GM12878 (cell line): ENCODE measurements at regions not wholly inside any gene's neighbourhood (a gene's known extent, or its start where the extent isn't known, plus 50 kb on each side); places are given as distances from the start of the nearest gene placed in this dataset.

Source experiments
- ATAC-seq: fragments of 200-7000 bp; cut with Tn5 transposase; 3 replicates; pipeline ENCODE4 v1.9.1; 2020; ENCODE audit warnings: mild to moderate bottlenecking, moderate library complexity
- BruUV-seq: library from RNA; stranded (reverse); fragments of 400-500 nt; replicated peaks from 2 replicates; lab custom pipeline; 2021; lab: Mats Ljungman, UMichigan
- CTCF ChIA-PET: fragments of 300-600 bp; sonication (Branson Sonifier 250); formaldehyde crosslinking; extraction: SDS; loops from one replicate; lab custom pipeline; 2021; ENCODE audit warnings: inconsistent platforms; lab: Yijun Ruan, JAX
- POLR2A ChIA-PET: fragments of 350-600 bp; formaldehyde crosslinking; extraction: SDS; loops from one replicate; lab custom pipeline; 2021; ENCODE audit warnings: inconsistent platforms; lab: Charles Lee
- RAD21 ChIA-PET: fragments of 300-600 bp; sonication (Branson Sonifier 250); formaldehyde crosslinking; loops from one replicate; lab custom pipeline; 2023; ENCODE audit warnings: antibody characterized with exemption; ENCODE audit not compliant: unreplicated experiment; lab: Charles Lee
- SMC1A ChIA-PET: fragments of 300-600 bp; sonication (Branson Sonifier 250); formaldehyde crosslinking; loops from one replicate; lab custom pipeline; 2023; ENCODE audit not compliant: unreplicated experiment, uncharacterized antibody; lab: Charles Lee
- DNase-seq: peaks from one replicate; pipeline ENCODE4 v3.0.0-alpha.2; 2011; ENCODE audit warnings: low read depth, low spot score
- FAIRE-seq: peaks from 3 replicates; lab custom pipeline; 2011; peaks lifted over from hg19 to GRCh38; lab: Jason Lieb, UNC
- H2AFZ ChIP-seq: 2 replicates; pipeline ENCODE4 v1.6.0; 2011; ENCODE audit warnings: low read depth, low read length, control low read depth; ENCODE audit not compliant: control insufficient read depth
- H3K27ac ChIP-seq: 2 replicates; pipeline ENCODE4 v1.5.1; 2011; ENCODE audit warnings: control low read depth; ENCODE audit not compliant: control insufficient read depth, insufficient read depth
- H3K27me3 ChIP-seq, 2 experiments: replicated peaks in 1 of 2; 2 replicates each; pipeline versions ENCODE4 v1.6.0 to v1.6.1; 2011; ENCODE audit warnings: low read length in 1 of 2; ENCODE audit not compliant: control insufficient read depth in 2 of 2, insufficient read depth in 2 of 2
- H3K36me3 ChIP-seq, 2 experiments: 2 replicates each; pipeline ENCODE4 v1.5.1; 2011; ENCODE audit warnings: low read length in 1 of 2; ENCODE audit not compliant: control insufficient read depth in 2 of 2, insufficient read depth in 2 of 2
- H3K4me1 ChIP-seq: 2 replicates; pipeline ENCODE4 v1.6.1; 2011; ENCODE audit warnings: mild to moderate bottlenecking, low read length, moderate library complexity, mixed read lengths; ENCODE audit not compliant: control insufficient read depth, insufficient read depth
- H3K4me2 ChIP-seq: 2 replicates; pipeline ENCODE4 v1.6.0; 2011; ENCODE audit warnings: control low read depth; ENCODE audit not compliant: control insufficient read depth, insufficient read depth
- H3K4me3 ChIP-seq: fragments of 200-600 bp; sonication (generic); 2 replicates; pipeline ENCODE4 v1.5.1; 2016
- H3K79me2 ChIP-seq: 2 replicates; pipeline ENCODE4 v1.6.0; 2011; ENCODE audit warnings: low read length; ENCODE audit not compliant: control insufficient read depth, insufficient read depth
- H3K9ac ChIP-seq: 2 replicates; pipeline ENCODE4 v1.8.0; 2011; ENCODE audit warnings: low read length, control low read depth, mixed read lengths; ENCODE audit not compliant: control insufficient read depth, insufficient read depth
- H3K9me3 ChIP-seq: replicated peaks from 3 replicates; pipeline ENCODE4 v1.5.1; 2011; ENCODE audit warnings: mild to moderate bottlenecking, low read length; ENCODE audit not compliant: control insufficient read depth, insufficient read depth
- H4K20me1 ChIP-seq: 2 replicates; pipeline ENCODE4 v1.6.0; 2011; ENCODE audit not compliant: control insufficient read depth, insufficient read depth
- BHLHE40 ChIP-seq, 2 experiments: fragments of 450-650 bp in 1 of 2; IDR thresholded peaks; 2 replicates each; pipeline ENCODE4 v1.6.1; 2011 to 2017; ENCODE audit warnings: low read depth in 2 of 2, borderline replicate concordance in 1 of 2, improper control_type of control experiment in 1 of 2, low read length in 1 of 2, mild to moderate bottlenecking in 1 of 2
- CBX5 ChIP-seq: sonication (generic); IDR thresholded peaks from 2 replicates; pipeline ENCODE4 v1.6.1; 2016; ENCODE audit warnings: low read depth, moderate library complexity, mild to moderate bottlenecking, inconsistent platforms
- EED ChIP-seq: sonication (generic); IDR thresholded peaks from 2 replicates; pipeline ENCODE4 v1.6.1; 2016; ENCODE audit warnings: antibody characterized with exemption, low read depth
- EP300 ChIP-seq, 2 experiments: fragments of 150-350 bp in 1 of 2; IDR thresholded peaks; 2 replicates each; pipeline ENCODE4 v1.6.1; 2011 to 2012; ENCODE audit warnings: low read depth in 2 of 2, low read length in 2 of 2, borderline replicate concordance in 1 of 2, improper control_type of control experiment in 1 of 2, inconsistent platforms in 1 of 2; ENCODE audit not compliant: control insufficient read depth in 1 of 2
- FOXM1 ChIP-seq: IDR thresholded peaks from 2 replicates; pipeline ENCODE4 v1.6.1; 2012; ENCODE audit warnings: low read depth, mild to moderate bottlenecking, inconsistent platforms, low read length, moderate library complexity
- NKRF ChIP-seq: fragments of 450-650 bp; conservative IDR thresholded peaks from 2 replicates; pipeline ENCODE4 v1.6.1; 2017; ENCODE audit warnings: mild to moderate bottlenecking, moderate library complexity
- SPI1 ChIP-seq: IDR thresholded peaks from 2 replicates; pipeline ENCODE4 v1.6.1; 2011; ENCODE audit warnings: low read depth, mild to moderate bottlenecking, low read length, moderate library complexity, borderline replicate concordance; ENCODE audit not compliant: insufficient read depth
- WGBS: methylation state at CpG from one replicate; pipeline ENCODE4 v1.1.6; 2016; ENCODE audit warnings: low lambda C conversion rate; ENCODE audit not compliant: insufficient replicate concordance, insufficient coverage; ENCODE audit errors: missing lambda C conversion rate; 5-methylcytosine and 5-hydroxymethylcytosine counted together
- in situ Hi-C: fragments of 300-500 bp; cut with MboI; formaldehyde crosslinking; loops from 9 replicates; pipeline ENCODE4 v1.14.3; 2018; ENCODE audit warnings: mixed read lengths
- intact Hi-C: fragments of 100-400 bp; cut with micrococcal nuclease; formaldehyde crosslinking; loops from one replicate; pipeline ENCODE4 v1.14.2; 2022; ENCODE audit not compliant: unreplicated experiment
- TF ChIP-seq, protein P1 (sequence below): fragments of 450-650 bp; IDR thresholded peaks from 2 replicates; pipeline ENCODE4 v1.6.1; 2017; ENCODE audit warnings: mild to moderate bottlenecking, moderate library complexity
- TF ChIP-seq, protein P2 (sequence below), 3 experiments: IDR thresholded peaks in 2 of 3; conservative IDR thresholded peaks in 1 of 3; 2 replicates each; pipeline ENCODE4 v1.5.1; 2011; ENCODE audit warnings: low read depth in 3 of 3, low read length in 3 of 3, mild to moderate bottlenecking in 3 of 3, control low read depth in 2 of 3, moderate library complexity in 2 of 3, inconsistent platforms in 1 of 3, mixed read lengths in 1 of 3; ENCODE audit not compliant: control insufficient read depth in 2 of 3, insufficient read depth in 1 of 3; ENCODE audit errors: extremely low read depth in 1 of 3
- TF ChIP-seq, protein P3 (sequence below): IDR thresholded peaks from 2 replicates; pipeline ENCODE4 v1.6.1; 2012; ENCODE audit warnings: improper control_type of control experiment, low read depth, low read length; ENCODE audit not compliant: insufficient replicate concordance

DNA sequence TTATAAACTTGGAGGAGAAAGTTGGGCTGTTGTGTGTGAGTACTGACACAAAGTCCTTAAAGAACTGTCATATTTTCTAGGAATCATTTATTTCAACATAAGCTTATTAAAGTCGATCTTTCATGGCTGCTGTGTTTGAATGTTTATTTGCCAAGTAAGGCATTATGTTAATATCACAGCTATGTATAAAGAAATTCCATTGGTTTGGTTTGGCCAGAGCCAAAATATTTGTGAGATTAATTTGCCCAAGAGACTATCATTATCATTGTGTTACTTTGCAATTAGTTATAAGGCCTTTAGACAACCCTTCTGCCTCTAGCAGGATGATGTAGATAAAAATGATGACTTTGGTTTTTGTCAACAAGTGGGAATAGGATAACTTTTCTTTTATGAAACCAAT lies 240.6 kb upstream of the NT5C1B start:
- H3K4me1 ChIP-seq = no peaks in the 10 kb centered on the region
- TF ChIP-seq, protein P1, sequence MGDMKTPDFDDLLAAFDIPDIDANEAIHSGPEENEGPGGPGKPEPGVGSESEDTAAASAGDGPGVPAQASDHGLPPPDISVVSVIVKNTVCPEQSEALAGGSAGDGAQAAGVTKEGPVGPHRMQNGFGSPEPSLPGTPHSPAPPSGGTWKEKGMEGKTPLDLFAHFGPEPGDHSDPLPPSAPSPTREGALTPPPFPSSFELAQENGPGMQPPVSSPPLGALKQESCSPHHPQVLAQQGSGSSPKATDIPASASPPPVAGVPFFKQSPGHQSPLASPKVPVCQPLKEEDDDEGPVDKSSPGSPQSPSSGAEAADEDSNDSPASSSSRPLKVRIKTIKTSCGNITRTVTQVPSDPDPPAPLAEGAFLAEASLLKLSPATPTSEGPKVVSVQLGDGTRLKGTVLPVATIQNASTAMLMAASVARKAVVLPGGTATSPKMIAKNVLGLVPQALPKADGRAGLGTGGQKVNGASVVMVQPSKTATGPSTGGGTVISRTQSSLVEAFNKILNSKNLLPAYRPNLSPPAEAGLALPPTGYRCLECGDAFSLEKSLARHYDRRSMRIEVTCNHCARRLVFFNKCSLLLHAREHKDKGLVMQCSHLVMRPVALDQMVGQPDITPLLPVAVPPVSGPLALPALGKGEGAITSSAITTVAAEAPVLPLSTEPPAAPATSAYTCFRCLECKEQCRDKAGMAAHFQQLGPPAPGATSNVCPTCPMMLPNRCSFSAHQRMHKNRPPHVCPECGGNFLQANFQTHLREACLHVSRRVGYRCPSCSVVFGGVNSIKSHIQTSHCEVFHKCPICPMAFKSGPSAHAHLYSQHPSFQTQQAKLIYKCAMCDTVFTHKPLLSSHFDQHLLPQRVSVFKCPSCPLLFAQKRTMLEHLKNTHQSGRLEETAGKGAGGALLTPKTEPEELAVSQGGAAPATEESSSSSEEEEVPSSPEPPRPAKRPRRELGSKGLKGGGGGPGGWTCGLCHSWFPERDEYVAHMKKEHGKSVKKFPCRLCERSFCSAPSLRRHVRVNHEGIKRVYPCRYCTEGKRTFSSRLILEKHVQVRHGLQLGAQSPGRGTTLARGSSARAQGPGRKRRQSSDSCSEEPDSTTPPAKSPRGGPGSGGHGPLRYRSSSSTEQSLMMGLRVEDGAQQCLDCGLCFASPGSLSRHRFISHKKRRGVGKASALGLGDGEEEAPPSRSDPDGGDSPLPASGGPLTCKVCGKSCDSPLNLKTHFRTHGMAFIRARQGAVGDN = no peak
- TF ChIP-seq EED (no peak), FOXM1 (no peak), SPI1 (no peak), EP300 (IDR thresholded peaks at IDR 0.05; ENCODE audit: borderline replicate concordance in 1 of 2, control insufficient read depth in 1 of 2, low read depth in 2 of 2, low read length in 2 of 2) (no peak), NKRF (no peak), CBX5 (no peak), BHLHE40 (IDR thresholded peaks at IDR 0.05; ENCODE audit: borderline replicate concordance in 1 of 2, low read depth in 2 of 2, low read length in 1 of 2) (no peak)
- TF ChIP-seq, protein P2, sequence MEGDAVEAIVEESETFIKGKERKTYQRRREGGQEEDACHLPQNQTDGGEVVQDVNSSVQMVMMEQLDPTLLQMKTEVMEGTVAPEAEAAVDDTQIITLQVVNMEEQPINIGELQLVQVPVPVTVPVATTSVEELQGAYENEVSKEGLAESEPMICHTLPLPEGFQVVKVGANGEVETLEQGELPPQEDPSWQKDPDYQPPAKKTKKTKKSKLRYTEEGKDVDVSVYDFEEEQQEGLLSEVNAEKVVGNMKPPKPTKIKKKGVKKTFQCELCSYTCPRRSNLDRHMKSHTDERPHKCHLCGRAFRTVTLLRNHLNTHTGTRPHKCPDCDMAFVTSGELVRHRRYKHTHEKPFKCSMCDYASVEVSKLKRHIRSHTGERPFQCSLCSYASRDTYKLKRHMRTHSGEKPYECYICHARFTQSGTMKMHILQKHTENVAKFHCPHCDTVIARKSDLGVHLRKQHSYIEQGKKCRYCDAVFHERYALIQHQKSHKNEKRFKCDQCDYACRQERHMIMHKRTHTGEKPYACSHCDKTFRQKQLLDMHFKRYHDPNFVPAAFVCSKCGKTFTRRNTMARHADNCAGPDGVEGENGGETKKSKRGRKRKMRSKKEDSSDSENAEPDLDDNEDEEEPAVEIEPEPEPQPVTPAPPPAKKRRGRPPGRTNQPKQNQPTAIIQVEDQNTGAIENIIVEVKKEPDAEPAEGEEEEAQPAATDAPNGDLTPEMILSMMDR (IDR thresholded peaks at IDR 0.05 in 2 of 3, conservative IDR thresholded peaks at IDR 0.05 in 1 of 3; ENCODE audit: control insufficient read depth in 2 of 3, extremely low read depth in 1 of 3, insufficient read depth in 1 of 3, low read depth in 3 of 3, low read length in 3 of 3) = no peak
- TF ChIP-seq, protein P3, sequence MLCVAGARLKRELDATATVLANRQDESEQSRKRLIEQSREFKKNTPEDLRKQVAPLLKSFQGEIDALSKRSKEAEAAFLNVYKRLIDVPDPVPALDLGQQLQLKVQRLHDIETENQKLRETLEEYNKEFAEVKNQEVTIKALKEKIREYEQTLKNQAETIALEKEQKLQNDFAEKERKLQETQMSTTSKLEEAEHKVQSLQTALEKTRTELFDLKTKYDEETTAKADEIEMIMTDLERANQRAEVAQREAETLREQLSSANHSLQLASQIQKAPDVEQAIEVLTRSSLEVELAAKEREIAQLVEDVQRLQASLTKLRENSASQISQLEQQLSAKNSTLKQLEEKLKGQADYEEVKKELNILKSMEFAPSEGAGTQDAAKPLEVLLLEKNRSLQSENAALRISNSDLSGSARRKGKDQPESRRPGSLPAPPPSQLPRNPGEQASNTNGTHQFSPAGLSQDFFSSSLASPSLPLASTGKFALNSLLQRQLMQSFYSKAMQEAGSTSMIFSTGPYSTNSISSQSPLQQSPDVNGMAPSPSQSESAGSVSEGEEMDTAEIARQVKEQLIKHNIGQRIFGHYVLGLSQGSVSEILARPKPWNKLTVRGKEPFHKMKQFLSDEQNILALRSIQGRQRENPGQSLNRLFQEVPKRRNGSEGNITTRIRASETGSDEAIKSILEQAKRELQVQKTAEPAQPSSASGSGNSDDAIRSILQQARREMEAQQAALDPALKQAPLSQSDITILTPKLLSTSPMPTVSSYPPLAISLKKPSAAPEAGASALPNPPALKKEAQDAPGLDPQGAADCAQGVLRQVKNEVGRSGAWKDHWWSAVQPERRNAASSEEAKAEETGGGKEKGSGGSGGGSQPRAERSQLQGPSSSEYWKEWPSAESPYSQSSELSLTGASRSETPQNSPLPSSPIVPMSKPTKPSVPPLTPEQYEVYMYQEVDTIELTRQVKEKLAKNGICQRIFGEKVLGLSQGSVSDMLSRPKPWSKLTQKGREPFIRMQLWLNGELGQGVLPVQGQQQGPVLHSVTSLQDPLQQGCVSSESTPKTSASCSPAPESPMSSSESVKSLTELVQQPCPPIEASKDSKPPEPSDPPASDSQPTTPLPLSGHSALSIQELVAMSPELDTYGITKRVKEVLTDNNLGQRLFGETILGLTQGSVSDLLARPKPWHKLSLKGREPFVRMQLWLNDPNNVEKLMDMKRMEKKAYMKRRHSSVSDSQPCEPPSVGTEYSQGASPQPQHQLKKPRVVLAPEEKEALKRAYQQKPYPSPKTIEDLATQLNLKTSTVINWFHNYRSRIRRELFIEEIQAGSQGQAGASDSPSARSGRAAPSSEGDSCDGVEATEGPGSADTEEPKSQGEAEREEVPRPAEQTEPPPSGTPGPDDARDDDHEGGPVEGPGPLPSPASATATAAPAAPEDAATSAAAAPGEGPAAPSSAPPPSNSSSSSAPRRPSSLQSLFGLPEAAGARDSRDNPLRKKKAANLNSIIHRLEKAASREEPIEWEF = no peak
- DNase-seq (no peak), ATAC-seq (no peak), FAIRE-seq (no peak)
- H3K4me2 ChIP-seq = no peak overlapping the region
- H3K4me3 ChIP-seq = no peak overlapping the region
- ChIA-PET SMC1A (no interaction called here), RAD21 (no interaction called here), CTCF (no interaction called here), POLR2A (no interaction called here)
- in situ Hi-C loops (no loop called here), intact Hi-C loops (no loop called here)
- H3K9me3 ChIP-seq = no peaks in the 10 kb centered on the region
- no peaks in the 10 kb centered on the region for H3K27me3 ChIP-seq
- 0% methylated on average over 1 of the region's 1 CpG for WGBS
- no TSS peak for BruUV-seq
- no peaks in the 10 kb centered on the region for H3K36me3 ChIP-seq
- H4K20me1 ChIP-seq = no peaks in the 10 kb centered on the region
- H3K79me2 ChIP-seq = no peaks in the 10 kb centered on the region
- no peak overlapping the region for H3K27ac ChIP-seq
- H3K9ac ChIP-seq = no peak overlapping the region
- H2AFZ ChIP-seq = no peak overlapping the region
